Activated T-cell treated with anti-CD3 and anti-CD28 coated beads for 48 hours (primary cell): ENCODE measurements at regions not wholly inside any gene's neighbourhood (a gene's known extent, or its start where the extent isn't known, plus 50 kb on each side); places are given as distances from the start of the nearest gene placed in this dataset.

Experiments used
- DNase-seq: peaks from one replicate; pipeline ENCODE4 v3.0.0-alpha.2; 2020; ENCODE audit warnings: low read depth

GRCh38 chr6:163695414-163695864 lies 280.9 kb downstream of the QKI start:
- DNase-seq: no peak

GRCh38 chr6:163694988-163695398 lies 280.5 kb downstream of the QKI start:
- no peak for DNase-seq

- no peak for DNase-seq
Measured at GRCh38 chr6:163694072-163694471, 279.6 kb downstream of the QKI start.

- DNase-seq: no peak
Measured at GRCh38 chr6:163691049-163691448, 276.5 kb downstream of the QKI start.

GRCh38 chr6:163688739-163689362 lies 274.3 kb downstream of the QKI start:
- DNase-seq: no peak

GRCh38 chr6:163687075-163687474 lies 272.6 kb downstream of the QKI start:
- no peak for DNase-seq

- DNase-seq: no peak
Measured at GRCh38 chr6:163686301-163686700, 271.8 kb downstream of the QKI start.

GRCh38 chr6:163683105-163683622 lies 268.6 kb downstream of the QKI start:
- no peak for DNase-seq

GRCh38 chr6:163679753-163680152 lies 265.2 kb downstream of the QKI start:
- no peak for DNase-seq

- DNase-seq: no peak
Measured at GRCh38 chr6:163679012-163679660, 264.6 kb downstream of the QKI start.

GRCh38 chr6:163675611-163676010 lies 261.1 kb downstream of the QKI start:
- DNase-seq: no peak

GRCh38 chr6:163672710-163673109 lies 258.2 kb downstream of the QKI start:
- DNase-seq: no peak

GRCh38 chr6:163671791-163672190 lies 257.3 kb downstream of the QKI start:
- no peak for DNase-seq

GRCh38 chr6:163671355-163671754 lies 256.8 kb downstream of the QKI start:
- no peak for DNase-seq

GRCh38 chr6:163670336-163670735 lies 255.8 kb downstream of the QKI start:
- DNase-seq: no peak

- no peak for DNase-seq
Measured at GRCh38 chr6:163668061-163668426, 253.5 kb downstream of the QKI start.

- no peak for DNase-seq
Measured at GRCh38 chr6:163667372-163668060, 253.0 kb downstream of the QKI start.

- no peak for DNase-seq
Measured at GRCh38 chr6:163665464-163665863, 250.9 kb downstream of the QKI start.

- DNase-seq: no peak
Measured at GRCh38 chr6:163663575-163663974, 249.1 kb downstream of the QKI start.

GRCh38 chr6:163662604-163663225 lies 248.2 kb downstream of the QKI start:
- DNase-seq: no peak

- DNase-seq: no peak
Measured at GRCh38 chr6:163661272-163661671, 246.8 kb downstream of the QKI start.

- DNase-seq: no peak
Measured at GRCh38 chr6:163659803-163660202, 245.3 kb downstream of the QKI start.
